ENCODE measurements at regions not wholly inside any gene's neighbourhood (a gene's known extent, or its start where the extent isn't known, plus 50 kb on each side); places are given as distances from the start of the nearest gene placed in this dataset.
A peak's percentile ranks its signal among the peaks of the same experiment; 100 is the strongest.

- TF ChIP-seq, protein P1, sequence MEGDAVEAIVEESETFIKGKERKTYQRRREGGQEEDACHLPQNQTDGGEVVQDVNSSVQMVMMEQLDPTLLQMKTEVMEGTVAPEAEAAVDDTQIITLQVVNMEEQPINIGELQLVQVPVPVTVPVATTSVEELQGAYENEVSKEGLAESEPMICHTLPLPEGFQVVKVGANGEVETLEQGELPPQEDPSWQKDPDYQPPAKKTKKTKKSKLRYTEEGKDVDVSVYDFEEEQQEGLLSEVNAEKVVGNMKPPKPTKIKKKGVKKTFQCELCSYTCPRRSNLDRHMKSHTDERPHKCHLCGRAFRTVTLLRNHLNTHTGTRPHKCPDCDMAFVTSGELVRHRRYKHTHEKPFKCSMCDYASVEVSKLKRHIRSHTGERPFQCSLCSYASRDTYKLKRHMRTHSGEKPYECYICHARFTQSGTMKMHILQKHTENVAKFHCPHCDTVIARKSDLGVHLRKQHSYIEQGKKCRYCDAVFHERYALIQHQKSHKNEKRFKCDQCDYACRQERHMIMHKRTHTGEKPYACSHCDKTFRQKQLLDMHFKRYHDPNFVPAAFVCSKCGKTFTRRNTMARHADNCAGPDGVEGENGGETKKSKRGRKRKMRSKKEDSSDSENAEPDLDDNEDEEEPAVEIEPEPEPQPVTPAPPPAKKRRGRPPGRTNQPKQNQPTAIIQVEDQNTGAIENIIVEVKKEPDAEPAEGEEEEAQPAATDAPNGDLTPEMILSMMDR (IDR thresholded peaks at IDR 0.05) = no peak
- H3K27ac ChIP-seq = no peak overlapping the region
- no peak for ATAC-seq
These were observed 86.1 kb upstream of the BZW1 start for GRCh38 chr2:200725596-200725995.

GRCh38 chr2:200728630-200729029, 83.1 kb upstream of the BZW1 start:
- Histone ChIP-seq H3K36me3 (no peaks in the 10 kb centered on the region), H3K4me3 (no peak overlapping the region), H3K27me3 (no peaks in the 10 kb centered on the region), H3K4me1 (no peaks in the 10 kb centered on the region), H3K9me3 (no peaks in the 10 kb centered on the region), H3K27ac (no peak overlapping the region)
- ATAC-seq (peak; percentile 66), DNase-seq (no peak)
- TF ChIP-seq, protein P1 (IDR thresholded peaks at IDR 0.05) = no peak
- intact Hi-C loops (cut with DNase I) = no loop called here

More at GRCh38 chr2:200725596-200725995, 86.1 kb upstream of the BZW1 start:
- intact Hi-C loops (cut with DNase I) = no loop called here
- no peaks in the 10 kb centered on the region for H3K36me3 ChIP-seq
- no peaks in the 10 kb centered on the region for H3K9me3 ChIP-seq
- no peaks in the 10 kb centered on the region for H3K27me3 ChIP-seq
- H3K4me1 ChIP-seq = no peaks in the 10 kb centered on the region
- no peak overlapping the region for H3K4me3 ChIP-seq
- DNase-seq = no peak

DNA sequence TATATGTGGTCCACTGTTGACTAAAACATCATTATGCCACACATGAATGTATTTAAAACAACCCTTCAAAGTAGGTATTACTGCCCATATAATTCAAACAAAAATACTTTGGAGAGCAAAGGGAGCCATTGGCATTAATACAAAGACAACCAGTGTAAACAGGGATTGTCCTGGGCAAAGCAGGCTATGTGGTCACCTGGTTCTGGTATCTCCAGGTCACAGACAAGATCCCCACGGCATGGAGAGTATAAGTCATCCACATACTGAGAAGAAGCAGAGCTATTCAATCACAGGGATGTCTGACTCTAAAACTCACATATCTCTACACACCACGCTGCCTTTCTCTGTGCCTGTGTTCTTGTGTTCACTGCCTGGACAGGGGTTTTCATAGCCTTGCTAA, 81.4 kb upstream of the BZW1 start:
- Histone ChIP-seq H3K36me3 (no peaks in the 10 kb centered on the region), H3K9me3 (no peaks in the 10 kb centered on the region), H3K27ac (no peak overlapping the region), H3K27me3 (no peaks in the 10 kb centered on the region), H3K4me1 (no peaks in the 10 kb centered on the region), H3K4me3 (no peak overlapping the region)
- TF ChIP-seq, protein P1 (IDR thresholded peaks at IDR 0.05) = no peak
- ATAC-seq = no peak
- DNase-seq = no peak
- intact Hi-C loops (cut with DNase I) = no loop called here

GRCh38 chr2:200730960-200731359, 80.8 kb upstream of the BZW1 start:
- H3K4me1 ChIP-seq = no peaks in the 10 kb centered on the region
- ATAC-seq = no peak
- no peak for DNase-seq
- no peaks in the 10 kb centered on the region for H3K36me3 ChIP-seq
- TF ChIP-seq, protein P1 (IDR thresholded peaks at IDR 0.05) = no peak
- no peaks in the 10 kb centered on the region for H3K9me3 ChIP-seq
- H3K27me3 ChIP-seq = no peaks in the 10 kb centered on the region
- no peak overlapping the region for H3K4me3 ChIP-seq
- no peak overlapping the region for H3K27ac ChIP-seq
- intact Hi-C loops (cut with DNase I) = no loop called here

DNA sequence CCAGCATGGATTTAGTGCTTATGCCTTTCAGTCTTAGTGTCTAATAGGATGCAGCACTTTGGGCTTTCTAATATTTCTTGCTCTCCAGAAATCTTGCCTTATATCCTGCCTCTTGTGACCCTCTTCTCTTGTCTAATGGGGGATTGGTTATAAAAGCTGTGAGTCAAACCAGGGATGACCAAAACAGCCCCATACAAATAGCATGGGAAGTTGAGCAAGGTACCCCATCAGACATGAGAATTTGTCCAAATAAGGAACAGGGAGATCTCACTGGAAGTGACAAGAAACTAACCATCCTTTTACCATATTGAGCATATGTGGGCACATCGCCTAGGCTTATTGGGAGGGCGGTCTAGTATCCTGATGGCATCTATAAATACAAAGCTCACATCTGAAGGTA, 78.8 kb upstream of the BZW1 start:
- TF ChIP-seq, protein P1 (IDR thresholded peaks at IDR 0.05) = no peak
- intact Hi-C loops (cut with DNase I) = no loop called here
- Histone ChIP-seq H3K27ac (no peak overlapping the region), H3K4me1 (no peaks in the 10 kb centered on the region), H3K36me3 (no peaks in the 10 kb centered on the region), H3K9me3 (no peaks in the 10 kb centered on the region), H3K4me3 (no peak overlapping the region), H3K27me3 (no peaks in the 10 kb centered on the region)
- DNase-seq (no peak), ATAC-seq (no peak)

DNA sequence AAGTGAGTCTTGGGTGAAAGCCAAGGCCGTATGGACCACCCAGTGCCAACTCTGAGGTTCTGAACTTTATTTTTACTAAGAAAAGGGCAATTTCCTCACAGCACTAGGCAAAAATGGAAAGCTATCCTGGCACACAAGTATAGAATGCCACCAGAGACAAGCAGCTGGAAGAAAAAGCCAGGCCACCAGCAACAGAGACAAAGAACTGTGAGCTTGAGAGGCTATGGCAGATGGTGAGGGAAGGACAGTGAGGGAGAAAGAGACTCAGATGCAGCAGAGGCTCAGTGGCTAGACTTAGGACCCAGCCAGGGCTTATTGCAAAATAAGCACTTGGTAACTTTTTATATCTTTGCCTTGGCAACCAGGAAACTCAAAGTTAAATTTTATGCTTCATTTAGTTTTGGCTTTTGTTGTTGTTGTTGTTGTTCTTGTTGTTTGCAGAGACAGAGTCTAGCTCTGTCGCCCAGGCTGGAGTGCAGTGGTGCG, 78.0 kb upstream of the BZW1 start:
- DNase-seq (no peak), ATAC-seq (no peak)
- H3K36me3 ChIP-seq = no peaks in the 10 kb centered on the region
- no peaks in the 10 kb centered on the region for H3K9me3 ChIP-seq
- no peaks in the 10 kb centered on the region for H3K4me1 ChIP-seq
- no peak overlapping the region for H3K27ac ChIP-seq
- H3K27me3 ChIP-seq = no peaks in the 10 kb centered on the region
- intact Hi-C loops (cut with DNase I) = no loop called here
- TF ChIP-seq, protein P1 (IDR thresholded peaks at IDR 0.05) = no peak
- no peak overlapping the region for H3K4me3 ChIP-seq

All from upper lobe of right lung (tissue), 1 donor.